K562 (cell line): ENCODE measurements at regions not wholly inside any gene's neighbourhood (a gene's known extent, or its start where the extent isn't known, plus 50 kb on each side); places are given as distances from the start of the nearest gene placed in this dataset.
"Not testable (repeated sequence)": the region's sequence is repeated elsewhere in the genome, so short reads cannot be mapped to it uniquely, and the experiment has no call there.

Source experiments
- ATAC-seq: fragments of 200-7000 bp; cut with Tn5 transposase; 3 replicates; pipeline ENCODE4 v1.9.1; 2020; ENCODE audit warnings: moderate library complexity
- BruUV-seq: library from RNA; stranded (reverse); fragments of 400-500 nt; replicated peaks from 2 replicates; lab custom pipeline; 2021; lab: Mats Ljungman, UMichigan
- CTCF ChIA-PET: fragments of 300-600 bp; formaldehyde crosslinking; extraction: SDS; loops from one replicate; lab custom pipeline; 2021; ENCODE audit warnings: low intra/inter-chr PET ratio; lab: Yijun Ruan, JAX
- POLR2A ChIA-PET: fragments of 300-600, 350-650 bp; sonication (Branson Sonifier 250); formaldehyde crosslinking; extraction: SDS; loops from one replicate; lab custom pipeline; 2021; ENCODE audit warnings: antibody characterized with exemption, inconsistent platforms; lab: Yijun Ruan, JAX
- DNase-seq, 4 experiments: peaks; one replicate each; pipeline versions ENCODE4 v3.0.0 to v3.0.0-alpha.2; 2011 to 2018; ENCODE audit warnings: low spot score in 3 of 4, mixed read lengths in 3 of 4; ENCODE audit errors: extremely low read depth in 1 of 4
- FAIRE-seq: peaks from 2 replicates; lab custom pipeline; 2011; peaks lifted over from hg19 to GRCh38; lab: Jason Lieb, UNC
- H2AFZ ChIP-seq: 2 replicates; pipeline ENCODE4 v1.6.0; 2011; ENCODE audit warnings: low read depth, low read length, control low read depth, inconsistent platforms
- H3K27ac ChIP-seq: fragments of 200-600 bp; 3 replicates; pipeline ENCODE4 v1.8.0; 2011; ENCODE audit warnings: low read depth, mild to moderate bottlenecking, control low read depth, inconsistent platforms, low read length, moderate library complexity, mixed read lengths; ENCODE audit errors: extremely low read depth
- H3K27me3 ChIP-seq, 2 experiments: fragments of 300-600 bp in 1 of 2; 2 replicates in 1 of 2; 3 replicates in 1 of 2; pipeline versions ENCODE4 v1.6.0 to v1.8.0; 2011; ENCODE audit warnings: inconsistent platforms in 2 of 2, low read length in 2 of 2, mild to moderate bottlenecking in 1 of 2, mixed read lengths in 1 of 2, moderate library complexity in 1 of 2; ENCODE audit not compliant: control insufficient read depth in 2 of 2, insufficient read depth in 2 of 2
- H3K36me3 ChIP-seq: fragments of 300-600 bp; 3 replicates; pipeline ENCODE4 v1.8.0; 2011; ENCODE audit warnings: mild to moderate bottlenecking, low read length, inconsistent platforms; ENCODE audit not compliant: control insufficient read depth, insufficient read depth
- H3K4me1 ChIP-seq, 2 experiments: fragments of 200-600 bp in 1 of 2; replicated peaks in 1 of 2; 2 replicates in 1 of 2; 3 replicates in 1 of 2; pipeline versions ENCODE4 v1.5.1 to v1.8.0; 2011; ENCODE audit warnings: inconsistent platforms in 2 of 2, low read length in 2 of 2, mild to moderate bottlenecking in 1 of 2, mixed read lengths in 1 of 2, moderate library complexity in 1 of 2; ENCODE audit not compliant: control insufficient read depth in 2 of 2, insufficient read depth in 2 of 2
- H3K4me2 ChIP-seq: 2 replicates; pipeline ENCODE4 v1.6.1; 2011; ENCODE audit warnings: low read length, control low read depth, inconsistent platforms, mixed read lengths; ENCODE audit not compliant: insufficient read depth
- H3K4me3 ChIP-seq: fragments of 200-600 bp; sonication (generic), shearing (Covaris generic); 2 replicates; pipeline ENCODE4 v1.5.1; 2016; ENCODE audit warnings: control low read depth, inconsistent platforms
- H3K79me2 ChIP-seq: fragments of 200-600 bp; 3 replicates; pipeline ENCODE4 v1.8.0; 2011; ENCODE audit warnings: low read length, inconsistent platforms; ENCODE audit not compliant: control insufficient read depth, insufficient read depth
- H3K9ac ChIP-seq, 2 experiments: 2 replicates each; pipeline versions ENCODE4 v1.6.0 to v1.6.1; 2011; ENCODE audit warnings: low read depth in 2 of 2, low read length in 2 of 2, control low read depth in 1 of 2, inconsistent platforms in 1 of 2, mild to moderate bottlenecking in 1 of 2, mixed read lengths in 1 of 2; ENCODE audit not compliant: insufficient read depth in 1 of 2
- H3K9me1 ChIP-seq: one replicate; pipeline ENCODE4 v1.6.0; 2011; ENCODE audit warnings: inconsistent platforms, mild to moderate bottlenecking, low read length, moderate library complexity; ENCODE audit not compliant: control insufficient read depth, insufficient read depth
- H3K9me3 ChIP-seq: replicated peaks from 2 replicates; pipeline ENCODE4 v1.5.1; 2011; ENCODE audit warnings: low read depth, low read length, inconsistent platforms; ENCODE audit not compliant: control insufficient read depth, insufficient read depth
- H4K20me1 ChIP-seq: replicated peaks from 2 replicates; pipeline ENCODE4 v1.6.1; 2011; ENCODE audit warnings: low read length, inconsistent platforms, mixed read lengths; ENCODE audit not compliant: control insufficient read depth, insufficient read depth
- COPS2 ChIP-seq: fragments of 450-650 bp; conservative IDR thresholded peaks from 2 replicates; pipeline ENCODE4 v1.6.1; 2016; ENCODE audit warnings: mild to moderate bottlenecking, moderate library complexity
- CTCF ChIP-seq, 3 experiments: IDR thresholded peaks in 2 of 3; conservative IDR thresholded peaks in 1 of 3; 2 replicates each; pipeline ENCODE4 v1.5.1; 2011 to 2012; ENCODE audit warnings: low read length in 3 of 3, mild to moderate bottlenecking in 3 of 3, control low read depth in 2 of 3, improper control_type of control experiment in 1 of 3, inconsistent platforms in 1 of 3, low read depth in 1 of 3, mixed read lengths in 1 of 3, moderate library complexity in 1 of 3; ENCODE audit not compliant: insufficient read depth in 2 of 3
- MLX ChIP-seq, 2 experiments: fragments of 450-650 bp in 1 of 2; sonication (generic) in 1 of 2; formaldehyde crosslinking; conservative IDR thresholded peaks; 2 replicates each; pipeline versions ENCODE4 v1.4.0 to v1.8.1; 2020 to 2022; ENCODE audit warnings: mild to moderate bottlenecking in 1 of 2, missing genetic modification reagents in 1 of 2
- POLR2A ChIP-seq: fragments of 450-650 bp; conservative IDR thresholded peaks from 2 replicates; pipeline ENCODE4 v1.6.1; 2016
- POLR2AphosphoS2 ChIP-seq: IDR thresholded peaks from 2 replicates; pipeline ENCODE4 v1.6.1; 2012; ENCODE audit warnings: low read length, improper control_type of control experiment
- ZNF707 ChIP-seq: fragments of 250-450 bp; sonication (Bioruptor Pico); conservative IDR thresholded peaks from 2 replicates; pipeline ENCODE4 v1.8.0; 2022; ENCODE audit warnings: inconsistent platforms, mild to moderate bottlenecking, moderate library complexity
- ZNF77 ChIP-seq: fragments of 250-450 bp; sonication (Bioruptor Pico); IDR thresholded peaks from 2 replicates; pipeline ENCODE4 v1.5.0; 2020
- WGBS: fragments of 100-300 bp; shearing (Covaris generic); methylation state at CpG from one replicate; pipeline ENCODE4 v1.1.6; 2016; ENCODE audit warnings: low coverage, mixed read lengths; ENCODE audit not compliant: insufficient coverage; ENCODE audit errors: missing lambda C conversion rate; 5-methylcytosine and 5-hydroxymethylcytosine counted together
- in situ Hi-C: fragments of 300-500 bp; cut with MboI; formaldehyde crosslinking; loops from 4 replicates; pipeline ENCODE4 v1.15.0; 2018; ENCODE audit warnings: inconsistent platforms, mixed read lengths
- intact Hi-C: fragments of 100-400 bp; cut with micrococcal nuclease; formaldehyde crosslinking; loops from 2 replicates; pipeline ENCODE4 v1.14.2; 2022

GRCh38 chr3:147318900-147319299 lies 87.4 kb downstream of the ZIC4 start (continued):
- TF ChIP-seq MLX (CRISPR knock-in tag; conservative IDR thresholded peaks at IDR 0.05), result no peak
- no peak for TF ChIP-seq POLR2A
- TF ChIP-seq POLR2AphosphoS2, result no peak
- TF ChIP-seq, all 486 proteins: peak for 0

- intact Hi-C loops, result not testable (repeated sequence)
Measured at GRCh38 chr3:147317080-147317479, 89.3 kb downstream of the ZIC4 start.

GRCh38 chr3:147313513-147313912 lies 92.8 kb downstream of the ZIC4 start:
- no TSS peak for BruUV-seq
- Histone ChIP-seq H3K27me3 (no peaks in the 10 kb centered on the region), H2AFZ (no peak overlapping the region), H3K36me3 (no peaks in the 10 kb centered on the region), H3K9me3 (no peaks in the 10 kb centered on the region), H3K4me1 (no peaks in the 10 kb centered on the region), H3K4me2 (no peak overlapping the region), H3K9ac (no peak overlapping the region), H3K4me3 (no peak overlapping the region), H3K27ac (no peak overlapping the region), H3K9me1 (no peaks in the 10 kb centered on the region), H3K79me2 (no peaks in the 10 kb centered on the region), H4K20me1 (no peaks in the 10 kb centered on the region)
- WGBS, result 0% methylated on average over 1 of the region's 1 CpG
- TF ChIP-seq ZNF77 (no peak), ZNF707 (CRISPR knock-in tag) (no peak), COPS2 (no peak), CTCF (IDR thresholded peaks at IDR 0.05 in 2 of 3, conservative IDR thresholded peaks at IDR 0.05 in 1 of 3; ENCODE audit: insufficient read depth in 2 of 3, low read depth in 1 of 3, low read length in 3 of 3) (no peak)
- POLR2A ChIA-PET, result no interaction called here
- in situ Hi-C loops (no loop called here), intact Hi-C loops (no loop called here)
- CTCF ChIA-PET, result no interaction called here
- FAIRE-seq (no peak), ATAC-seq (no peak), DNase-seq (no peak)

More at GRCh38 chr3:147317080-147317479, 89.3 kb downstream of the ZIC4 start:
- H4K20me1 ChIP-seq, H3K4me1 ChIP-seq, H3K27me3 ChIP-seq, H3K4me3 ChIP-seq, H3K36me3 ChIP-seq, H3K9me1 ChIP-seq, H3K9me3 ChIP-seq, FAIRE-seq, CTCF ChIA-PET, in situ Hi-C loops, H3K79me2 ChIP-seq, H3K9ac ChIP-seq, POLR2A ChIA-PET, BruUV-seq, H3K27ac ChIP-seq, H2AFZ ChIP-seq, DNase-seq, H3K4me2 ChIP-seq, ATAC-seq: not testable (repeated sequence)
- 0% methylated on average over 6 of the region's 6 CpGs for WGBS
